Heart right ventricle (tissue), 16 donors: ENCODE measurements at regions not wholly inside any gene's neighbourhood (a gene's known extent, or its start where the extent isn't known, plus 50 kb on each side); places are given as distances from the start of the nearest gene placed in this dataset.
"Not testable (repeated sequence)": the region's sequence is repeated elsewhere in the genome, so short reads cannot be mapped to it uniquely, and the experiment has no call there.

ENCODE experiments used
- ATAC-seq, 8 donors: fragments of 200-7000 bp; cut with Tn5 transposase; one replicate each; pipeline ENCODE4 v1.9.1; 2020; ENCODE audit warnings: mild to moderate bottlenecking in 8 of 8, moderate library complexity in 8 of 8, moderate number of reproducible peaks in 1 of 8
- DNase-seq, 2 donors: peaks; one replicate each; pipeline ENCODE4 v3.0.0-alpha.2; 2020
- H3K27ac ChIP-seq, 10 donors: fragments of 200-600 bp; sonication (generic) in 2 of 10; one replicate each; pipeline versions ENCODE4 v1.5.0 to v1.8.0; 2020 to 2022; ENCODE audit warnings: mild to moderate bottlenecking in 3 of 10
- H3K27me3 ChIP-seq, 7 donors: fragments of 200-600 bp; one replicate each; pipeline ENCODE4 v1.8.0; 2021 to 2022; ENCODE audit warnings: mild to moderate bottlenecking in 2 of 7
- H3K36me3 ChIP-seq, 9 donors: fragments of 200-600 bp; sonication (generic) in 1 of 9; one replicate each; pipeline versions ENCODE4 v1.5.0 to v1.8.0; 2020 to 2022; ENCODE audit warnings: mild to moderate bottlenecking in 2 of 9
- H3K4me1 ChIP-seq, 9 donors: fragments of 200-600 bp; sonication (generic) in 1 of 9; one replicate each; pipeline versions ENCODE4 v1.5.0 to v1.8.0; 2020 to 2022; ENCODE audit warnings: mild to moderate bottlenecking in 4 of 9
- H3K4me3 ChIP-seq, 10 donors: fragments of 200-600 bp; sonication (generic) in 2 of 10; one replicate each; pipeline versions ENCODE4 v1.5.0 to v1.8.0; 2020 to 2022; ENCODE audit warnings: mild to moderate bottlenecking in 7 of 10, moderate library complexity in 2 of 10
- H3K9me3 ChIP-seq, 11 donors: fragments of 200-600 bp in 10 of 11; sonication (generic) in 2 of 11; one replicate each; pipeline versions ENCODE4 v1.5.0 to v1.8.0; 2013 to 2022; ENCODE audit warnings: mild to moderate bottlenecking in 2 of 11, control low read depth in 1 of 11, moderate library complexity in 1 of 11
- WGBS, 2 donors: extraction: QIAGEN DNeasy Blood & Tissue Kit; methylation state at CpG; one replicate each; pipeline ENCODE4 v1.1.7; 2013; ENCODE audit warnings: inconsistent platforms in 1 of 2; 5-methylcytosine and 5-hydroxymethylcytosine counted together
- intact Hi-C, 10 donors: fragments of 100-400 bp; cut with DNase I; formaldehyde crosslinking; loops; one replicate each; pipeline versions ENCODE4 v1.11.1 to v1.14.2; 2022
- TF ChIP-seq, protein P1 (sequence below), 9 donors: fragments of 200-600 bp; sonication (generic) in 2 of 9; IDR thresholded peaks; one replicate each; pipeline versions ENCODE4 v1.5.0 to v1.8.0; 2021 to 2022; ENCODE audit warnings: antibody characterized with exemption in 9 of 9, mild to moderate bottlenecking in 5 of 9, moderate library complexity in 1 of 9
- donor health status: Arrhythmogenic right ventricular cardiomyopathy.
- donor health status: ischemic (EF 13 %, LVEDD 7.1; RV severe dilation, severe dysfunction).
- donor health status: healthy with polysubstance abuse.
- donor health status: DM: no; HTN: yes; CAD: no.
- donor health status: DM: no; HTN: no; CAD: no.
- donor health status: ischemic (EF 25% LVEDD 6.9; RV normal size, moderate dysfunction).
- donor health status: ischemic (EF 25% LVEDD 5.7; RV mildly dilated, moderate dysfunction).
- donor health status: healthy.
- donor health status: DM: yes; HTN: yes; CAD: no.
- donor health status: Ischemic cardiomyopathy.
- donor health status: ischemic (EF 35%, LVEDD 5.7; RV mildly dilated, moderate dysfunction).
- donor health status: nonischemic (EF 11% LVEDD 7.7; RV severe dilation, severe dysfunction).
- donor health status: DM: yes; HTN: yes; CAD: no.
- donor health status: PGD.
- donor health status: ischemic (EF 29% LVEDD 5.4; RV normal size, mild dysfunction).
- donor health status: nonischemic (EF 23%, LVEDD 6.1; RV moderate dilation, normal function).

DNA sequence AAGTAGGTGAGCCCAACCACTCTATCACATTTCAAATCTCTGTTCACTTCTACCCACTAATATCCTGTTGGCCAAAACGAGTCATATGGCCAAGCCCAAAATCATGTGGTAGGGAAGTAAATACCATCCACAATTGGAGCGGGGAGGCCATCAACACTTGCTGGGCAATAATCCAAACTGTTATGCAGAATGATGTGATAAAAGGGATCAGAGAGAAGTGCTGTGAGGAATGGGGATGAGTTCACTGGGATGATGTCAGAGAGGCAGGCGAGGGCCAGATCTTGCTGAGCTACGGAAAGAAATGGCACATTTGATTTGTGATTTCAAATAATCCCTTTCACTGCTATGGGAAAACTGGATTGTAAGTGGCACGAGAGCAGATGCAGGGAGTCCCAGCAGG, 188.4 kb downstream of the NPIPA8 start:
- intact Hi-C loops = not testable (repeated sequence)
- no CpG with 5 or more reads among the region's 5 CpGs for WGBS, 2 donors

GRCh38 chr16:18146601-18147142, 189.9 kb downstream of the NPIPA8 start:
- H3K36me3 ChIP-seq, H3K9me3 ChIP-seq, H3K4me3 ChIP-seq, H3K27ac ChIP-seq, ATAC-seq, H3K27me3 ChIP-seq, intact Hi-C loops, DNase-seq, H3K4me1 ChIP-seq: not testable (repeated sequence)
- WGBS, 2 donors = no CpG with 5 or more reads among the region's 9 CpGs

More for the DNA sequence above, 188.4 kb downstream of the NPIPA8 start:
- H3K4me1 ChIP-seq, H3K4me3 ChIP-seq, DNase-seq, H3K9me3 ChIP-seq, H3K36me3 ChIP-seq, ATAC-seq, H3K27me3 ChIP-seq, H3K27ac ChIP-seq: not testable (repeated sequence)

DNA sequence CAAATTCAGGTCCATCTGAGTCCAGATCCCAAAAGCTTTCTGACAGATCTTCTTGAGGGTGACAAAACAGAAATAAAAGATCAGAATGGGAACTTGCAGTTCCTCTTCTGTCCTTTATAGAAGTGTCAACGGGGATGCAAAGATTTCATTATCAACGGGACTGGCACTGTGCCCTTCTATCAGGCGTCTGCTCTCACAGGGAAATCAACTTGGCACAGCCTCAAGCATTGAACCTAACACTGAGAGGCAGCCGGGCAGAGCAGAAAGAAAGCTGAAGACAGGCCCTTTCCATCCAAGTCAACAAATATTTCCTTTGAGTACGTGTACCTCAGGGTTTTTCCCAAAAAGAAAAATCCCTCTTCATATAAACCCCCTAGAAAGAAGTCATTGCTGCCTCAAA, 194.5 kb downstream of the NPIPA8 start:
- DNase-seq, H3K9me3 ChIP-seq, H3K36me3 ChIP-seq, H3K4me1 ChIP-seq, H3K27me3 ChIP-seq, intact Hi-C loops, H3K27ac ChIP-seq, H3K4me3 ChIP-seq: not testable (repeated sequence)
- WGBS, 2 donors = 67% methylated on average over 1 of the region's 5 CpGs; no CpG with 5 or more reads in 1 of the 2 donors
- peak in 3 of 8 donors; percentile 39 to 53 (median 41) for ATAC-seq

- H3K36me3 ChIP-seq, intact Hi-C loops, H3K27ac ChIP-seq, DNase-seq, H3K27me3 ChIP-seq, H3K9me3 ChIP-seq, ATAC-seq, H3K4me3 ChIP-seq, H3K4me1 ChIP-seq: not testable (repeated sequence)
- no CpG with 5 or more reads among the region's 1 CpG for WGBS, 2 donors
Observed at GRCh38 chr16:18136288-18136687, 200.2 kb downstream of the NPIPA8 start.

- WGBS, 2 donors = 68 to 92% methylated on average over 1 of the region's 4 CpGs
- ATAC-seq, H3K27ac ChIP-seq, DNase-seq, H3K4me3 ChIP-seq, intact Hi-C loops, H3K27me3 ChIP-seq, H3K4me1 ChIP-seq, H3K36me3 ChIP-seq, H3K9me3 ChIP-seq: not testable (repeated sequence)
Observed at GRCh38 chr16:18135024-18135423, 201.5 kb downstream of the NPIPA8 start.

DNA sequence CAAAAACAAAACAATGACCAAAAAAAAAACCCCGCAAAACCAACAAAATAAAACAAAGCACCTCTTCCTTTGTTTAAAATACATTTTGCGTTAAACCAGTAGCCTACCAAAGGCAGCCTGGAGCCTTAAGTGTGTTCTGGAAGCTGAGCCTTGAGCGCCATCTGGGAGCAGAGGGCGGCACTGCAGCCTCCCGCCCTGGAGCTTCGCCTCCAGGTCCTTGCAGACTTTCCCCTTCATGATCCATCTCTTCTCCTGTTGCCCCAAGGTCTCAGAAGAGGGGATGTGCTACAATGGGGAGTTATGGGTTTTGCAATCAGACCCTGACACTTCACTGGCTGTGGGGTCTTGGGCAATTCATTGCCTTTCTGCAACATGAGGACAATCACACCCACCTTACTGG, 204.9 kb downstream of the NPIPA8 start:
- H3K4me1 ChIP-seq, DNase-seq, H3K4me3 ChIP-seq, H3K27ac ChIP-seq, H3K27me3 ChIP-seq, intact Hi-C loops, H3K9me3 ChIP-seq, H3K36me3 ChIP-seq: not testable (repeated sequence)
- TF ChIP-seq, protein P1, sequence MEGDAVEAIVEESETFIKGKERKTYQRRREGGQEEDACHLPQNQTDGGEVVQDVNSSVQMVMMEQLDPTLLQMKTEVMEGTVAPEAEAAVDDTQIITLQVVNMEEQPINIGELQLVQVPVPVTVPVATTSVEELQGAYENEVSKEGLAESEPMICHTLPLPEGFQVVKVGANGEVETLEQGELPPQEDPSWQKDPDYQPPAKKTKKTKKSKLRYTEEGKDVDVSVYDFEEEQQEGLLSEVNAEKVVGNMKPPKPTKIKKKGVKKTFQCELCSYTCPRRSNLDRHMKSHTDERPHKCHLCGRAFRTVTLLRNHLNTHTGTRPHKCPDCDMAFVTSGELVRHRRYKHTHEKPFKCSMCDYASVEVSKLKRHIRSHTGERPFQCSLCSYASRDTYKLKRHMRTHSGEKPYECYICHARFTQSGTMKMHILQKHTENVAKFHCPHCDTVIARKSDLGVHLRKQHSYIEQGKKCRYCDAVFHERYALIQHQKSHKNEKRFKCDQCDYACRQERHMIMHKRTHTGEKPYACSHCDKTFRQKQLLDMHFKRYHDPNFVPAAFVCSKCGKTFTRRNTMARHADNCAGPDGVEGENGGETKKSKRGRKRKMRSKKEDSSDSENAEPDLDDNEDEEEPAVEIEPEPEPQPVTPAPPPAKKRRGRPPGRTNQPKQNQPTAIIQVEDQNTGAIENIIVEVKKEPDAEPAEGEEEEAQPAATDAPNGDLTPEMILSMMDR (IDR thresholded peaks at IDR 0.05) = peak in 5 of 9 donors; percentile 19 to 56 (median 55)
- ATAC-seq = peak in 6 of 8 donors; percentile 61 to 79 (median 63)
- WGBS, 2 donors = 5 to 11% methylated on average over 1 to 2 of the region's 6 CpGs

DNA sequence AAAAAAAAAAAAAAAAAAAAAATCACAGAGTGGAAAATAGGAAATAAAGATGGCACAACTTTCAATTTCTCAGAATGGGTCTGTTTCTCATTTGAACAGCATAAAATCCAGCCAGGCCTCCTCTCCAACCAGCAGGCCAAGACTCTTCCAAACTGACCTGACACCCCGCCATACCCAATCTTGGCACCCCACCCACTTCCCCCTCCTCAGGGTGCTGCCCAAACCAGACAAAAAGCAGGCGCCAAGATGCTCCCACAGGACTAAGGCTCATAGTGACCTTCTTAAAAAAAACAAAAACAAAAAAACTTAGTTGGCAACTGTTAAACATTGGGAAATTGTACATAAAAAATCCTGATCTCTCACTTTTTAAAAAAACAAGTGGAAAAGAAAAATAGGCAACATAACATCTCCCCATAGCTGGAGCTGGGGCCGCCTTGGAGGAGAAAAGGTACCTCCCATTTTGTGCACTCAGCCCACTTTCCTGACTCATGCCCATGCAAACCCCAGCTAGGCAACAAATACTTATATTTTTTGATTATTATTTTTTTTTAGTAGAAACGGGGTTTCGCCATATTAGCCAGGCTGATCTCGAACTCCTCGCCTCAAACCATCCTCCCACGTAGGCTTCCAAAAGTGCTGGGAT, 205.9 kb downstream of the NPIPA8 start:
- intact Hi-C loops, H3K4me3 ChIP-seq, H3K36me3 ChIP-seq, H3K4me1 ChIP-seq, H3K27ac ChIP-seq, ATAC-seq, H3K27me3 ChIP-seq, DNase-seq, H3K9me3 ChIP-seq: not testable (repeated sequence)
- WGBS, 2 donors = 81 to 91% methylated on average over 6 to 7 of the region's 8 CpGs

DNA sequence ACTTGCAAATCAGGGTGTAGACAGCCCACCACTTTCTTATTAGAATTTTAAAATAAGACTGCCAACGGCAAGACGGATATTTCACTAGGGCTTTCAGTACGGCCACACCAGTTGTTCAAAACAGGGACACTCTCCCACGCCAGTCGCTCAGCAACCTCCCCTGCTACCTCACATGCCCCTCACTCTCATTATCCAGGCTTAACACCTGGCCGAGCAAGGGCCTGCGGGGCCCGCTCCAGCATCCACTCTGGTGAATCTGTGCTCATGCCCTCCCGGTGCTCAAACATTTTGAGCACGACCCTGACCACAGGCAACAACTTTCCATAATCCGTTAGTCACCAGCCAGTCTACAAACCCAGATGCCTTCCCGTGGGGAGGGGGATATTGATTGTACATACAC, 209.5 kb downstream of the NPIPA8 start:
- H3K4me3 ChIP-seq, H3K27ac ChIP-seq, ATAC-seq, intact Hi-C loops, H3K27me3 ChIP-seq, H3K4me1 ChIP-seq, DNase-seq, H3K36me3 ChIP-seq, H3K9me3 ChIP-seq: not testable (repeated sequence)
- no CpG with 5 or more reads among the region's 12 CpGs for WGBS, 2 donors

DNA sequence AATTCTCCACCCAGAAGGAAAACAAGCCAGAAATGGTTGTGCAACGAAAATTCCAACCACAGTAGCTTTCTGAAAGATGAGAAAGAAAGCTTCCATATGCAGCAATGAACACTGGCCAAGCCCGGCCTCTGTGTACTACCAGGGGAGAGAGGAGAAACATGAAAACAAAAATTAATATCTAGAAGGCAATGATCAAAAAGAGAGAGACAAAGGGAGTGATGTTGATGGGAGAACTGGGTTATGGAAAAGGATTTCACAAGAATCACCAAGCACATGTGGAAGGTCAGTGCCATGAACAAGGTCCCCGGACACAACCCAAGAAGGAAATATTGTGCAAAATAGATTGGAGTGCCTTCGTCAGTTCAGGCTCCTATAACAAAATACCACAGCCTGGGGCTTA, 217.4 kb downstream of the NPIPA8 start:
- H3K9me3 ChIP-seq, H3K4me1 ChIP-seq, H3K4me3 ChIP-seq, intact Hi-C loops, DNase-seq, H3K27ac ChIP-seq, H3K27me3 ChIP-seq, H3K36me3 ChIP-seq: not testable (repeated sequence)
- WGBS, 2 donors = 66 to 69% methylated on average over 2 of the region's 4 CpGs
- ATAC-seq = peak in 2 of 8 donors; percentile 23 to 33

DNA sequence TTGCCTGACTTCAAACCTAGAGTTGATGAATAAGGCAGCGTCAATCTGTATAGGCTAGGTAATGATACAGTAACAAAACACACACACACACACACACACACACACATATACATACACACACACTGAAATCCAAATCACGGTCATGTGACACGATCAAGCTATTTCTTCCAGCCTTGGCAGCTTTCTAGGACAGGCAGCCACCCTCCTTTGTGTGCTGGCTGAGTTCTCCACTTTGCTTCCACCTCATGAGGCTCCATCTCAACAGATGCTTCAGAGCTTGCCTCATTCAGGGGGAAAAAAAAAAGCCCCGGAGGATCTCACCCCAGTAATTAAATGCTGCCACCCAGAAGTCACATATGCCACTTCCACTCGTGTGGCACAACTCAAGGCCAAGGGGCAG, 217.9 kb downstream of the NPIPA8 start:
- DNase-seq, H3K27me3 ChIP-seq, H3K36me3 ChIP-seq, ATAC-seq, H3K4me1 ChIP-seq, H3K4me3 ChIP-seq, H3K9me3 ChIP-seq, intact Hi-C loops, H3K27ac ChIP-seq: not testable (repeated sequence)
- 84% methylated on average over 2 to 4 of the region's 5 CpGs for WGBS, 2 donors

DNA sequence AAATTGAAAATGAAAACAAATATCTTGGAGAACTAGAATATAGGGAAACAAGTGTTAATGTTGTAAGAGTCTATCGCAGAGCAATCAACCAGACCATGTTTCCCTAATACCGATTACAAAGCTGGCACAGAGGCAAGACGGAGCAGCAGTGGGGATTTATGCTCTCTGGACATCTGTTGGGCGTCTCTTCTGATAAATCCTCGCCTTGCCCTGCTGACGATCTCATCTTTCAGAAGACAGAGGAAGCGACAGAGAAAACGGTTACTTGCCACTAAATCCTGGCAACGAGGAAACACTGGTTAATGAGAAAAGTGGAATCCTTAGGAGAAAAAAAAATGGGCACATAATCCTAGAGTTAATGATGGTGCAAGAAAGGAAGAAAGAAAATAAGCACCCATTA, 218.5 kb downstream of the NPIPA8 start:
- ATAC-seq, DNase-seq, intact Hi-C loops, H3K27ac ChIP-seq, H3K4me1 ChIP-seq, H3K4me3 ChIP-seq, H3K9me3 ChIP-seq, H3K36me3 ChIP-seq, H3K27me3 ChIP-seq: not testable (repeated sequence)
- 50 to 60% methylated on average over 9 of the region's 9 CpGs for WGBS, 2 donors
